ENCODE measurements at regions not wholly inside any gene's neighbourhood (a gene's known extent, or its start where the extent isn't known, plus 50 kb on each side); places are given as distances from the start of the nearest gene placed in this dataset.

DNA sequence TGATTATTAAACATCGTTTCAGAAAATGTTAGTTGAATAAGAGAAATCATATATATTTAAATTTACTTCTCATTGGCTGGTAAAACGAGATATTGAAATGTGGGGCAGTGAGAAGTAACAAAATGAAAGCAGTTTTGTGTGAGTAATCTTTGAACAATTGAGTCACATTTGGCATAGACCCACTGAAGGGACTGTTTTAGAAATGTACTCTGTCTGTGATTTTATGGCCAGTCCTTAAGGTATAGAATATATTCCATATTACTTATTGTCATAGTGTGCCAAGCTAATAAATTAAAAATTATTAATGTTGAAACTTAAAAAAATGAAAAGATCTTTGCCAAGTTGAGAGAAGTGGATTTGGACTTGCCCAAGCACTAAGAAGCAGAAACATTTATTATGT lies 222.4 kb upstream of the COL3A1 start:
- 61 to 73% methylated on average over 2 of the region's 2 CpGs for WGBS, 2 donors
- H3K4me3 ChIP-seq (ENCODE audit: low read depth, poor library complexity, severe bottlenecking) = no peak overlapping the region
- intact Hi-C loops (cut with DNase I; ENCODE audit: low total_unique reads) = no loop called here
- TF ChIP-seq, protein P1, sequence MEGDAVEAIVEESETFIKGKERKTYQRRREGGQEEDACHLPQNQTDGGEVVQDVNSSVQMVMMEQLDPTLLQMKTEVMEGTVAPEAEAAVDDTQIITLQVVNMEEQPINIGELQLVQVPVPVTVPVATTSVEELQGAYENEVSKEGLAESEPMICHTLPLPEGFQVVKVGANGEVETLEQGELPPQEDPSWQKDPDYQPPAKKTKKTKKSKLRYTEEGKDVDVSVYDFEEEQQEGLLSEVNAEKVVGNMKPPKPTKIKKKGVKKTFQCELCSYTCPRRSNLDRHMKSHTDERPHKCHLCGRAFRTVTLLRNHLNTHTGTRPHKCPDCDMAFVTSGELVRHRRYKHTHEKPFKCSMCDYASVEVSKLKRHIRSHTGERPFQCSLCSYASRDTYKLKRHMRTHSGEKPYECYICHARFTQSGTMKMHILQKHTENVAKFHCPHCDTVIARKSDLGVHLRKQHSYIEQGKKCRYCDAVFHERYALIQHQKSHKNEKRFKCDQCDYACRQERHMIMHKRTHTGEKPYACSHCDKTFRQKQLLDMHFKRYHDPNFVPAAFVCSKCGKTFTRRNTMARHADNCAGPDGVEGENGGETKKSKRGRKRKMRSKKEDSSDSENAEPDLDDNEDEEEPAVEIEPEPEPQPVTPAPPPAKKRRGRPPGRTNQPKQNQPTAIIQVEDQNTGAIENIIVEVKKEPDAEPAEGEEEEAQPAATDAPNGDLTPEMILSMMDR (IDR thresholded peaks at IDR 0.05) = no peak
- TF ChIP-seq POLR2A (IDR thresholded peaks at IDR 0.05) = no peak
- DNase-seq (ENCODE audit: low spot score in 2 of 2) = no peak

- intact Hi-C loops (cut with DNase I; ENCODE audit: low total_unique reads) = no loop called here
- TF ChIP-seq POLR2A (IDR thresholded peaks at IDR 0.05) = no peak
- TF ChIP-seq, protein P1 (IDR thresholded peaks at IDR 0.05) = no peak
- 80 to 85% methylated on average over 1 of the region's 1 CpG for WGBS, 2 donors
- no peak overlapping the region for H3K4me3 ChIP-seq (ENCODE audit: low read depth, poor library complexity, severe bottlenecking)
- DNase-seq (ENCODE audit: low spot score in 2 of 2) = no peak
These were observed 221.9 kb upstream of the COL3A1 start for GRCh38 chr2:188752311-188752710.

GRCh38 chr2:188762151-188762550 lies 212.0 kb upstream of the COL3A1 start:
- intact Hi-C loops (cut with DNase I; ENCODE audit: low total_unique reads) = no loop called here
- 84 to 88% methylated on average over 2 of the region's 2 CpGs for WGBS, 2 donors
- TF ChIP-seq, protein P1 (IDR thresholded peaks at IDR 0.05) = no peak
- DNase-seq (ENCODE audit: low spot score in 2 of 2) = no peak
- no peak overlapping the region for H3K4me3 ChIP-seq (ENCODE audit: low read depth, poor library complexity, severe bottlenecking)

GRCh38 chr2:188765522-188766470 lies 208.4 kb upstream of the COL3A1 start:
- intact Hi-C loops (cut with DNase I; ENCODE audit: low total_unique reads) = no loop called here
- H3K4me3 ChIP-seq (ENCODE audit: low read depth, poor library complexity, severe bottlenecking) = no peak overlapping the region
- DNase-seq (ENCODE audit: low spot score in 2 of 2) = no peak
- WGBS, 2 donors = 30 to 31% methylated on average over 3 of the region's 3 CpGs
- no peak for TF ChIP-seq POLR2A (IDR thresholded peaks at IDR 0.05)
- TF ChIP-seq, protein P1 (IDR thresholded peaks at IDR 0.05) = no peak

DNA sequence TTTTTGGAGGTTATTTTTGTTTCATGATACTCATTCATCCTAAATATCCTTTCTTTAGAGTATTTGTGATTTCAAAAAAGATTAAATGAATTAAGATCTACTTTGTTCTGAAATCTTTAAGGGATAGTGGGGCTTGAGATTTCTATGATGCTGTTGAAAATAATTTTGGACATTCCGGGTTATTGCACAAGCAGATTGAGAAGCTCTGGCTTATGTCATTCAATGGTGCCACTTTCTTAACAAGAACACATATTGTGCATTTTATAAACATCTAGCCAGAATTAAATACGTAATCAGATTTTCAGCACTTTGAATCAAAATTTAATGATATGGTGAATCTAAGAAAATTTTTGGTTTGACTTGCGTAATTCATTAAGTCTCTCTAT lies 207.7 kb upstream of the COL3A1 start:
- no peak for DNase-seq (ENCODE audit: low spot score in 2 of 2)
- intact Hi-C loops (cut with DNase I; ENCODE audit: low total_unique reads) = no loop called here
- WGBS, 2 donors = 76 to 82% methylated on average over 3 of the region's 3 CpGs
- no peak for TF ChIP-seq POLR2A (IDR thresholded peaks at IDR 0.05)
- TF ChIP-seq, protein P1 (IDR thresholded peaks at IDR 0.05) = no peak
- no peak overlapping the region for H3K4me3 ChIP-seq (ENCODE audit: low read depth, poor library complexity, severe bottlenecking)
